ENCODE measurements at regions not wholly inside any gene's neighbourhood (a gene's known extent, or its start where the extent isn't known, plus 50 kb on each side); places are given as distances from the start of the nearest gene placed in this dataset.

DNA sequence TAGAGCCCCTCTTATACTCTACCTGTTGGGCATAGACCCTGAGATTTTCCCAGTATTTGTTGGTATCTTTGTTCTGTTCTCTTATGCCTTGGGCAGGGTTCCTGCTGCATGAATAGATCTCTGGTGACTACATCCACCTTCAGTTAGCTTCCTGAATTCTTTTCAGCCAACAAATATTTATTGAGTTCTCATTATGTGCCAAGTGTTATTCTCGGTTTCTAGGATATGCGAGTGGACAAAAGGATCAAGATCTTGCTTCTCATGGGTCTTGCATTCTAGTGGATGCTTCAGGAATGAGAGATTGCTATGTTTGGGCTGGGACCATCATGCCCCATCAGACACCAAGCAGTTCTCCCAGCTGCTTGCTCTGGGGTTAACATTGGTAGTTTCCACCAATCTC, 340.0 kb downstream of the METTL15 start:
- no peaks in the 10 kb centered on the region for H3K9me3 ChIP-seq
- DNase-seq = no peak
- intact Hi-C loops (cut with DNase I) = no loop called here
- H3K4me3 ChIP-seq = no peak overlapping the region
- TF ChIP-seq, protein P1, sequence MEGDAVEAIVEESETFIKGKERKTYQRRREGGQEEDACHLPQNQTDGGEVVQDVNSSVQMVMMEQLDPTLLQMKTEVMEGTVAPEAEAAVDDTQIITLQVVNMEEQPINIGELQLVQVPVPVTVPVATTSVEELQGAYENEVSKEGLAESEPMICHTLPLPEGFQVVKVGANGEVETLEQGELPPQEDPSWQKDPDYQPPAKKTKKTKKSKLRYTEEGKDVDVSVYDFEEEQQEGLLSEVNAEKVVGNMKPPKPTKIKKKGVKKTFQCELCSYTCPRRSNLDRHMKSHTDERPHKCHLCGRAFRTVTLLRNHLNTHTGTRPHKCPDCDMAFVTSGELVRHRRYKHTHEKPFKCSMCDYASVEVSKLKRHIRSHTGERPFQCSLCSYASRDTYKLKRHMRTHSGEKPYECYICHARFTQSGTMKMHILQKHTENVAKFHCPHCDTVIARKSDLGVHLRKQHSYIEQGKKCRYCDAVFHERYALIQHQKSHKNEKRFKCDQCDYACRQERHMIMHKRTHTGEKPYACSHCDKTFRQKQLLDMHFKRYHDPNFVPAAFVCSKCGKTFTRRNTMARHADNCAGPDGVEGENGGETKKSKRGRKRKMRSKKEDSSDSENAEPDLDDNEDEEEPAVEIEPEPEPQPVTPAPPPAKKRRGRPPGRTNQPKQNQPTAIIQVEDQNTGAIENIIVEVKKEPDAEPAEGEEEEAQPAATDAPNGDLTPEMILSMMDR (IDR thresholded peaks at IDR 0.05) = no peak
- no peaks in the 10 kb centered on the region for H3K27me3 ChIP-seq
- no peaks in the 10 kb centered on the region for H3K4me1 ChIP-seq
- WGBS, 2 donors = 86 to 92% methylated on average over 2 of the region's 2 CpGs
- no peak for ATAC-seq
- H3K36me3 ChIP-seq = no peaks in the 10 kb centered on the region
- no peak overlapping the region for H3K27ac ChIP-seq

DNA sequence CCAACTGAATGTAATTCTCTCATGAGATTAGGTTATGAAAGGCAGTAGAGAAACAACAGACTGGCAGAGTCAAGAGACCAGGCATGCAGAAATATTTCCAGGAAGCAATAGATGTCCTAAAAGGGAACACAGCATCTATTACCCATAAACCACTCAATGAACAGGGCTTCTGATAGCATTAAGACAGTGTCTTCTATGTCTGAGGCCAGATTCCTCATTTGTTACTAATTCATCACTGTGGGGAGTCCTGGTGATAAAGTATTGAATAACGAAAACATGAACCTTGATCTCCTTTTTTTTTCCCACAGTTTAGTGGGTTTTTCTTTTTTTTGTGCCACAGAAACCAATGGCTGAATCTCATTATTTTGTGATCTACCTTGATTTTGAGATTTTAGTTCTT, 339.0 kb downstream of the METTL15 start:
- Histone ChIP-seq H3K4me1 (no peaks in the 10 kb centered on the region), H3K27me3 (no peaks in the 10 kb centered on the region), H3K4me3 (no peak overlapping the region), H3K9me3 (no peaks in the 10 kb centered on the region), H3K27ac (no peak overlapping the region), H3K36me3 (no peaks in the 10 kb centered on the region)
- 66 to 76% methylated on average over 1 of the region's 1 CpG for WGBS, 2 donors
- TF ChIP-seq, protein P1 (IDR thresholded peaks at IDR 0.05) = no peak
- DNase-seq (no peak), ATAC-seq (no peak)
- intact Hi-C loops (cut with DNase I) = no loop called here

DNA sequence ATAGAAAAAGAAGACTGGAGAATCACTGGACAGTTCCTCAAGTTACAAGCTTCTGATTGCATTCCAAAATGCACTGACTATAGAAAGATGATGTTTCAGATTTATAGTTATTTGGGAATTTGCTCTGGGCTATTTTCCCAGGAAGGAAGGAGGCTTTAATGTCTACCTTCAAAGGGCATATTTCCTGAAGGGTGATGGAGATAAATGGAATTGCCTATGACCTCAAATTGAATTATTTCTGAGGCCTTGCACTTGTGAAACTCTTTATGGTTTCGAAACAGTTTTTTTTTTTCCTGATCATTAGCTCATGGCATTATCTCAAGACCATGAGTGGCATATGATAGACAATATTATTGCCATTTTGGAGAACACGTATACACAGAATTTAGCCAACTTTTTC, 333.9 kb downstream of the METTL15 start:
- no peaks in the 10 kb centered on the region for H3K36me3 ChIP-seq
- no peak for ATAC-seq
- TF ChIP-seq, protein P1 (IDR thresholded peaks at IDR 0.05) = no peak
- 95 to 97% methylated on average over 2 of the region's 2 CpGs for WGBS, 2 donors
- no peaks in the 10 kb centered on the region for H3K27me3 ChIP-seq
- DNase-seq = no peak
- no peaks in the 10 kb centered on the region for H3K4me1 ChIP-seq
- no peak overlapping the region for H3K4me3 ChIP-seq
- H3K27ac ChIP-seq = no peak overlapping the region
- intact Hi-C loops (cut with DNase I) = no loop called here
- H3K9me3 ChIP-seq = no peaks in the 10 kb centered on the region

DNA sequence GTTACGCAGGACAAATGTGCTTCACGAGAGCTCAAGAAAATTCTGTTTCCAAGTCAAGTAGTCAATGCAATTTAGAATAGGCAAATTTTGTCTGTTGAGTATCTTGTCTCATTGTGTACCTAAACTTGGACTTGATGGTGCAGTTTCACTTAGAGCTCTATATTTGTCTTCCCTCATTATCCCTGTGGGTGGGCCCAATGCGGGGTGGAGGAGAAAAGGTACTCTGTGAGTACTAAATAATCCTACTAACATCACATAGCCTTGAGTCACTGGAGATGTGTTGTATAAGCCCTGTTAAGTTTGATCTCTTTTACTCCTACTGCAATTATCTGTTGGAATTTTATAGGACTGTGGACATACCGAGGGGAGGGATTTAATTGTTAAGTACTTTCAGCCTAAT, 331.2 kb downstream of the METTL15 start:
- ATAC-seq = no peak
- no peak for DNase-seq
- 80 to 93% methylated on average over 4 of the region's 4 CpGs for WGBS, 2 donors
- Histone ChIP-seq H3K27me3 (no peaks in the 10 kb centered on the region), H3K4me1 (no peaks in the 10 kb centered on the region), H3K9me3 (no peaks in the 10 kb centered on the region), H3K36me3 (no peaks in the 10 kb centered on the region), H3K4me3 (no peak overlapping the region), H3K27ac (no peak overlapping the region)
- TF ChIP-seq, protein P1 (IDR thresholded peaks at IDR 0.05) = no peak
- intact Hi-C loops (cut with DNase I) = no loop called here

DNA sequence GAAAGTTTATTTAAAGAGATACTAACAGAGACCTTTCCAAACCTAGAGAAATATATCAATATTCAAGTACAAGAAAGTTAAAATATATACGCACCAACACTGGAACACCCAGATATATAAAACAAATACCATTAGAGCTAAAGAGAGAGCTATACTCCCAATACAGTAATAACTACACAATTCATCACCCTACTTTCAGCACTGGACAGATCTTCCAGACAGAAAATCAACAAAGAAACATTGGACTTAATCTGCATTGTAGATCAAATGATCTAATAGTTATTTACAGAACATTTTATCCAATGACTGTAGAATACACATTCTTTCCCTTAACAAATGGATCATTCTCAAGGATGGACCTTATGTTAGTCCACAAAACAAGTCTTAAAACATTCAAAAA, 311.9 kb downstream of the METTL15 start:
- DNase-seq (no peak), ATAC-seq (no peak)
- peaks cover 0 to 23% (median 0%) of the 10 kb centered on the region in 9 donors for H3K4me1 ChIP-seq
- H3K9me3 ChIP-seq = peaks cover 0 to 11% (median 4%) of the 10 kb centered on the region in 11 donors
- no peak overlapping the region for H3K27ac ChIP-seq
- TF ChIP-seq, protein P1 (IDR thresholded peaks at IDR 0.05) = no peak
- 96 to 98% methylated on average over 1 of the region's 1 CpG for WGBS, 2 donors
- H3K4me3 ChIP-seq = no peak overlapping the region
- no peaks in the 10 kb centered on the region for H3K27me3 ChIP-seq
- intact Hi-C loops (cut with DNase I) = no loop called here
- no peaks in the 10 kb centered on the region for H3K36me3 ChIP-seq
